NCI-H524 treated with DMSO at 0.1 percent for 48 hours (cell line): ENCODE measurements at regions not wholly inside any gene's neighbourhood (a gene's known extent, or its start where the extent isn't known, plus 50 kb on each side); places are given as distances from the start of the nearest gene placed in this dataset.

ENCODE experiments used
- DNase-seq: peaks from one replicate; lab custom pipeline; 2025; lab: John Stamatoyannopoulos, UW

- DNase-seq: no peak
Measured at GRCh38 chr4:163875327-163875726, 380.8 kb downstream of the TMA16 start.

- DNase-seq: no peak
Measured at GRCh38 chr4:163878336-163879121, 384.0 kb downstream of the TMA16 start.

- no peak for DNase-seq
Measured at GRCh38 chr4:163892417-163892816, 397.9 kb downstream of the TMA16 start.

- peak; percentile 42 for DNase-seq
Measured at GRCh38 chr4:163895378-163896005, 401.0 kb downstream of the TMA16 start.

- DNase-seq: no peak
Measured at GRCh38 chr4:163901319-163901718, 406.8 kb downstream of the TMA16 start.

GRCh38 chr4:163902417-163902816 lies 407.9 kb downstream of the TMA16 start:
- DNase-seq: no peak

- no peak for DNase-seq
Measured at GRCh38 chr4:163911891-163912290, 417.4 kb downstream of the TMA16 start.

GRCh38 chr4:163913571-163913970 lies 419.1 kb downstream of the TMA16 start:
- DNase-seq: no peak

GRCh38 chr4:163915896-163916295 lies 421.4 kb downstream of the TMA16 start:
- no peak for DNase-seq

GRCh38 chr4:163920426-163920825 lies 425.9 kb downstream of the TMA16 start:
- DNase-seq: no peak

- DNase-seq: no peak
Measured at GRCh38 chr4:163922302-163922701, 427.8 kb downstream of the TMA16 start.

GRCh38 chr4:163923092-163923491 lies 428.6 kb downstream of the TMA16 start:
- no peak for DNase-seq

- DNase-seq: no peak
Measured at GRCh38 chr4:163930086-163930485, 435.6 kb downstream of the TMA16 start.

- no peak for DNase-seq
Measured at GRCh38 chr4:163932504-163932903, 438.0 kb downstream of the TMA16 start.

GRCh38 chr4:163939597-163939996 lies 445.1 kb downstream of the TMA16 start:
- no peak for DNase-seq

GRCh38 chr4:163941221-163941905 lies 446.9 kb downstream of the TMA16 start:
- no peak for DNase-seq

- no peak for DNase-seq
Measured at GRCh38 chr4:163948920-163949455, 454.5 kb downstream of the TMA16 start.

- no peak for DNase-seq
Measured at GRCh38 chr4:163949976-163950601, 455.6 kb downstream of the TMA16 start.

- no peak for DNase-seq
Measured at GRCh38 chr4:163955288-163955687, 460.8 kb downstream of the TMA16 start.

- peak; percentile 1 for DNase-seq
Measured at GRCh38 chr4:163958751-163959150, 464.3 kb downstream of the TMA16 start.

GRCh38 chr4:163959932-163960331 lies 465.4 kb downstream of the TMA16 start:
- DNase-seq: no peak

GRCh38 chr4:163966612-163967011 lies 472.1 kb downstream of the TMA16 start:
- no peak for DNase-seq
